HG02759 (cell line): ENCODE measurements at regions not wholly inside any gene's neighbourhood (a gene's known extent, or its start where the extent isn't known, plus 50 kb on each side); places are given as distances from the start of the nearest gene placed in this dataset.
A peak's percentile ranks its signal among the peaks of the same experiment; 100 is the strongest.

Experiments used
- ATAC-seq: cut with Tn5 transposase; IDR thresholded peaks from one replicate; pipeline ENCODE4 v1.9.1; 2021; ENCODE audit warnings: mild to moderate bottlenecking, moderate library complexity; ENCODE audit not compliant: unreplicated experiment

DNA sequence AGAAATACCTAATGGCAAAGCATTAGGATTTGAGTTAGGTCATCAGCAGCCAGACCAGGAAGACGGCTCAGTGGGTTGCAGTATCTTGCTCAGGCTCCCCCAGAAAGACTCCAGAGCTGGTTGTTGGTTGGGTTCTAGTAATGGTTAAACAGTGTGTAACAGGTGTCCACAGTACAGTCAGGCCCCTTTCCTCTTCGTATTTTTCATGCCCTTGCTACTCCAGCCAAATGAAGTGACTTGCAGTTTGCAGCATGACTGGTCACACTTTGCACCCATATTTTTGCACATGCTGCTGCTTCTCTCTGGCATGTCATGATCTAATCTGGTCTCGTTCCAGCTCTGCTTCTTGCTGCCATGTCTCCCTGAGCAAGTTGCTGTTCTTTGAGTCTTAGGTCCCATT lies 60.6 kb upstream of the TRPC7 start:
- ATAC-seq, result no peak

DNA sequence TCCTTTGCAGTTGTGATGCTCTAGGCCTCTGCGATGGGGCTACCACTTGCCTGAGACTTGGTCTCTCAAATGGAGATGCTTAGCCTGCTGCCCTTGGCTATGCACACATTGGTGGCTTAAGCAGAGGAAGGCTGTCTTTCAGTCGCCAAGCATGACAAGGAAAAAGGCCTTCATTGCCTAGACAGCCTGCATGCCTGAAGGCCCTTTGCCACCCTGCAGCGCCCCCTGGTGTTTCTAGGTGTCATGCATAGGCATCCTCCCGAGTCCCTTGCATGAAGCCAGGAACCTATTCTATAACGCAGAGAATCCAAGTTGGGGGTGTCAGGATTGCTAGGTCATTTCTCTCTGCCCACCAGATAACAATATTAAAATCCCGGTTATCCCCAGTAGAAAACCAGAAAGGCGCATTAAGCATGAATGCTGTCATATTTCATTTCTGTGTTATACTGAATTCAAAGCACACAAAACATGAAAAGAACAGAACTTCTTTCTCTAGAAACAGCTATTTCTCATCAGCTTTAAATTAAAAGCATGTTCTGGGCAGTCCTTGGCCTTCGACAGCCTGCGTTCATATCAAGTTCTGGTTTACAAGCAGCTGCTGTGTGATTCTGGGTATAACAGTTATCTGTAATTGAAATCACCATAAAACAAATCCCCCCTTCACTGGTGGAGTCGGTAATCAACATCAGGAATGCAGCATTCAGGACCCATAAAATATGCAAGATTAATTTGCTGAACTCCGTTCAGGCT lies 59.7 kb upstream of the TRPC7 start:
- ATAC-seq, result peak; percentile 90

DNA sequence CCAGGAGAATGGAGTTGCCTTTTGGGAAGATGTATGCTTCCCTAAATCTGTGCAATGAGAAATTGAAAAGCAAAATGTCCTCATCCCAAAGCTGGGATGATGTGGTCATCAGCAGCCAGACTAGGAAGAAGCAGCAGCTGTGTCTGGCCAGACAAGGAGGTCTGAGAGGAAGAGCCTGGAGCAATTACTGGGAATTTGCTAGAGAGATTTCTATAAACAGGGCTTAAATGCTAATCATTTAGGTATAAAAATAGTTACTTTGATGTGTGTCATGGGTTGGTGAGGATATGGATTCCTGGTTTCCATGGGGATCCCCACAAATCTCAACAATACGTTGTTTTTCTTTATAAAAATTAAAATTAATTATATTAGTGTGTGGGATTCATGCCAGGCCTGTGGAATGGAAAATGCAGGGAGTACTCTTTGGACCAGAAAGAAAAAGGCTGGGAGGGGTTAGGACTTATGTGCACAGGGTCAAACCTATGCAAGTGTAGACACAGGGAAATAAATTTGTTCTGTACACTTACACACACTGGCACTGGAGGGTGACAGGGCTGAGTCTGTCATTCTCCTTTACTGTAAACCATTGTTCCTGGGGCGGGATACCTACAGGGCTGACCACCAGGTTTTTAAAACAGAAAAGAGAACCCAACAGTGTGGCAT lies 58.7 kb upstream of the TRPC7 start:
- no peak for ATAC-seq

DNA sequence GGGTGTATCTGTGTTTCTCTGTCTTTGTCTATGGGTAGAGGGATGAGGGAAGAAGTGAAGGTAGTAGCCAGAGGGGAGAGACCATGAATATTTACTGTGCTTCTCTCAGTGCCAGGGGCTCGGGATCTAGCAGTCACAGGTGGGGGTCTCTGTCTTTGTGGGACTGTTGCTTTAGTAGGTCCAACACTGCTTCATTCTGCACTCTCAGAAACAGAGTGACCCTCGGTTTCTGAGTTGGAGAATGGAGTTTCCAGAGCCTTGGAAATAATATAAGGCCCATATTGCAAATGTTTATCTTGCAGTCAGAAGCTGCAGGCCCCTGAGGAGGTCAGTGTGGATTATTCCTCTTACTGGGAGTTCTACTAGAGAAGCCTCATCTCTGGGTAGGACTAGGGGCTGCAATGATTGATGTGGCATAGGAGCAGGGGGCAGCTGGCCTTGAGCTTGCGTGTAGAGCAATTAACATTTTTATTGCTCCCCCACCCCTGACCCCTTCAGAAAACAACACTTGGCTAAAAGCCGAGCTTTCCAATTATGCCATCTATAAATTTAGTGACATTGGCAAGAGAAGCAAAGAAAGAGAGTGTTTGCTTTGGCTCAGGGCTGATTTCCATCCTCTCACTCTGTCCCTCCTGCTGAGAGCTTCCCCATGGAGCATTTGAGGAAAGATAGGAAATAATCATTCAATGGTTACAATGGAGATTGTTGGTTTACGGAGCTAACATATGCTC lies 55.0 kb upstream of the TRPC7 start:
- ATAC-seq, result no peak

DNA sequence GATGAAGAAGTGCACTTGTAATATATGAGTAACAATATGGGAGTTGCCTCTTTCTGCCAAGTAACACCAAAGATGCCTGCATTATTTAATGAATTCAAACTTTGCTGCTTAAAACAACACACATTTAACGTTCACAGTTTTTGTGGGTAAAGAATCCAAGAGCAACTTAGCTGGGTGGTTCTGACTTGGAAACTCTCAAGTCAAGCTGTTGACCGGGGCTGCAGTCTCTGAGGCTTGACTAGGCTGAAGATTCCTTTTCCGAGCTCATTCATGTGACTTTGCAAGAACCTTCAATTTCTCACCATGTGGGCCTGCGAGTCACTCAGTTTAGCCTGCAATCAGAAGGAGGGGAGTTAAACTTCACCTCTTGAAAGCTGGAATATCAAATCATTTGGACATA lies 53.0 kb upstream of the TRPC7 start:
- ATAC-seq, result no peak
